ENCODE measurements at regions not wholly inside any gene's neighbourhood (a gene's known extent, or its start where the extent isn't known, plus 50 kb on each side); places are given as distances from the start of the nearest gene placed in this dataset.

DNA sequence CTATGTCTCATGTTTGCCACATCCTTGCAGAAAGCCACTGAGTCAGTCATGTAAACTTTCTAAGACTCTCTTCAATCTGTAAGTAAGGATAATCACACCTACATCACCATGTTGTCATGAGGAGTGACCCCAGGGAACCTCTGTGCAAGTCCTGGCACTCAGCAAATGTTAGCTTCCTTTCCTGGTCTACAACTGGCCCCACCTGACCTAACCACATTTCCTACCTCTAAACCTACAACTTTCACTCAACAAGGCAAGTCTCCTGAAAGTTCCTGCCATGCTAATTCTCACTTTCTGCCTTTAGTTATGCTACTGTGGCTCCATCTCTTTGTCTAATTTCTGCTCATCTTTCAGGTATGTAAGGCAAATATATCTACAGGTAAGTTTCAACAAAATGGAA is 72.3 kb upstream of the SEM1 start:
- no peak for TF ChIP-seq CTCF (IDR thresholded peaks at IDR 0.05)
- TF ChIP-seq POLR2A (IDR thresholded peaks at IDR 0.05): no peak
